ENCODE measurements at regions not wholly inside any gene's neighbourhood (a gene's known extent, or its start where the extent isn't known, plus 50 kb on each side); places are given as distances from the start of the nearest gene placed in this dataset.

GRCh38 chr4:24666316-24666715 is 82.0 kb upstream of the DHX15 start:
- Histone ChIP-seq H3K9me3 (no peaks in the 10 kb centered on the region), H3K27me3 (no peaks in the 10 kb centered on the region), H3K27ac (no peak overlapping the region), H3K4me1 (no peaks in the 10 kb centered on the region), H3K36me3 (no peaks in the 10 kb centered on the region), H3K4me3 (no peak overlapping the region)
- intact Hi-C loops (cut with DNase I): no loop called here
- no peak for DNase-seq
- WGBS, 2 donors: 91 to 95% methylated on average over 3 of the region's 3 CpGs
- TF ChIP-seq POLR2AphosphoS5 (IDR thresholded peaks at IDR 0.05) (no peak), EP300 (IDR thresholded peaks at IDR 0.05) (no peak)

- TF ChIP-seq POLR2A (IDR thresholded peaks at IDR 0.05) (no peak), CTCF (IDR thresholded peaks at IDR 0.05) (no peak)
- H3K27me3 ChIP-seq: no peaks in the 10 kb centered on the region
- H3K27ac ChIP-seq: no peak overlapping the region
- 91 to 94% methylated on average over 5 of the region's 5 CpGs for WGBS, 2 donors
- no peaks in the 10 kb centered on the region for H3K4me1 ChIP-seq
- no peaks in the 10 kb centered on the region for H3K9me3 ChIP-seq
- H3K4me3 ChIP-seq: no peak overlapping the region
- no peaks in the 10 kb centered on the region for H3K36me3 ChIP-seq
- no peak for DNase-seq
- intact Hi-C loops (cut with DNase I): no loop called here
These were observed 82.6 kb upstream of the DHX15 start for GRCh38 chr4:24666816-24667477.

- no peaks in the 10 kb centered on the region for H3K36me3 ChIP-seq
- no peaks in the 10 kb centered on the region for H3K9me3 ChIP-seq
- H3K27ac ChIP-seq: no peak overlapping the region
- H3K4me1 ChIP-seq: no peaks in the 10 kb centered on the region
- TF ChIP-seq CTCF (IDR thresholded peaks at IDR 0.05): no peak
- no peak for TF ChIP-seq POLR2AphosphoS5 (IDR thresholded peaks at IDR 0.05)
- no peak for TF ChIP-seq POLR2A (IDR thresholded peaks at IDR 0.05)
- no peak for TF ChIP-seq EP300 (IDR thresholded peaks at IDR 0.05)
- H3K4me3 ChIP-seq: no peak overlapping the region
- WGBS, 2 donors: 82 to 91% methylated on average over 10 of the region's 10 CpGs
- H3K27me3 ChIP-seq: no peaks in the 10 kb centered on the region
- DNase-seq: no peak
- intact Hi-C loops (cut with DNase I): no loop called here
These were observed 84.6 kb upstream of the DHX15 start for GRCh38 chr4:24668956-24669355.

GRCh38 chr4:24669751-24670150 is 85.4 kb upstream of the DHX15 start:
- DNase-seq: no peak
- intact Hi-C loops (cut with DNase I): no loop called here
- no peaks in the 10 kb centered on the region for H3K4me1 ChIP-seq
- no peaks in the 10 kb centered on the region for H3K27me3 ChIP-seq
- no peaks in the 10 kb centered on the region for H3K9me3 ChIP-seq
- H3K4me3 ChIP-seq: no peak overlapping the region
- no peak overlapping the region for H3K27ac ChIP-seq
- no peaks in the 10 kb centered on the region for H3K36me3 ChIP-seq
- no peak for TF ChIP-seq CTCF (IDR thresholded peaks at IDR 0.05)
- no peak for TF ChIP-seq POLR2AphosphoS5 (IDR thresholded peaks at IDR 0.05)
- WGBS, 2 donors: 91 to 94% methylated on average over 6 of the region's 6 CpGs

- intact Hi-C loops (cut with DNase I): no loop called here
These were observed 87.5 kb upstream of the DHX15 start for GRCh38 chr4:24671849-24672248.

More at GRCh38 chr4:24671849-24672248, 87.5 kb upstream of the DHX15 start:
- no peaks in the 10 kb centered on the region for H3K9me3 ChIP-seq
- H3K4me1 ChIP-seq: no peaks in the 10 kb centered on the region
- H3K27me3 ChIP-seq: no peaks in the 10 kb centered on the region
- H3K4me3 ChIP-seq: no peak overlapping the region
- WGBS, 2 donors: 75 to 87% methylated on average over 7 of the region's 7 CpGs
- TF ChIP-seq POLR2AphosphoS5 (IDR thresholded peaks at IDR 0.05): no peak
- TF ChIP-seq POLR2A (IDR thresholded peaks at IDR 0.05): no peak
- no peak for TF ChIP-seq EP300 (IDR thresholded peaks at IDR 0.05)
- TF ChIP-seq CTCF (IDR thresholded peaks at IDR 0.05): no peak
- H3K27ac ChIP-seq: no peak overlapping the region
- no peaks in the 10 kb centered on the region for H3K36me3 ChIP-seq
- no peak for DNase-seq
